Neural crest cell (in vitro differentiated cells): ENCODE measurements at regions not wholly inside any gene's neighbourhood (a gene's known extent, or its start where the extent isn't known, plus 50 kb on each side); places are given as distances from the start of the nearest gene placed in this dataset.
"Not testable (repeated sequence)": the region's sequence is repeated elsewhere in the genome, so short reads cannot be mapped to it uniquely, and the experiment has no call there.

Experiments used
- DNase-seq: peaks from one replicate; pipeline ENCODE4 v3.0.0; 2021; ENCODE audit warnings: low read depth, mixed read lengths, low spot score
- H3K27ac Mint-ChIP-seq: one replicate; pipeline ENCODE4 v1.8.0; 2021; ENCODE audit warnings: mild to moderate bottlenecking, mixed read lengths; ENCODE audit not compliant: unreplicated experiment
- H3K27me3 Mint-ChIP-seq: 2 replicates; pipeline ENCODE4 v1.8.0; 2021; ENCODE audit warnings: low read depth, mild to moderate bottlenecking, mixed read lengths
- H3K36me3 Mint-ChIP-seq: 2 replicates; pipeline ENCODE4 v1.8.0; 2021; ENCODE audit warnings: low read depth, mild to moderate bottlenecking, mixed read lengths
- H3K4me1 Mint-ChIP-seq: 2 replicates; pipeline ENCODE4 v1.8.0; 2021; ENCODE audit warnings: mixed read lengths
- H3K4me3 Mint-ChIP-seq: one replicate; pipeline ENCODE4 v1.8.0; 2021; ENCODE audit warnings: mild to moderate bottlenecking, mixed read lengths
- H3K9me3 Mint-ChIP-seq: 2 replicates; pipeline ENCODE4 v1.8.0; 2021; ENCODE audit warnings: mixed read lengths
- CTCF ChIP-seq: fragments of 200-600 bp; sonication (generic); conservative IDR thresholded peaks from 2 replicates; pipeline ENCODE4 v1.5.0; 2021; ENCODE audit warnings: antibody characterized with exemption, mild to moderate bottlenecking

GRCh38 chr6:169976301-169977081, 225.1 kb downstream of the ERMARD start:
- Mint-ChIP-seq H3K27ac (peak overlapping the region; percentile 45), H3K36me3 (no peaks in the 10 kb centered on the region), H3K27me3 (peaks cover 15% of the 10 kb centered on the region), H3K4me1 (peaks cover 14% of the 10 kb centered on the region), H3K4me3 (no peak overlapping the region), H3K9me3 (no peaks in the 10 kb centered on the region)
- TF ChIP-seq CTCF, result no peak
- no peak for DNase-seq

- DNase-seq, result no peak
- no peaks in the 10 kb centered on the region for H3K36me3 Mint-ChIP-seq
- H3K9me3 Mint-ChIP-seq, result no peaks in the 10 kb centered on the region
- no peak overlapping the region for H3K27ac Mint-ChIP-seq
- TF ChIP-seq CTCF, result no peak
- no peak overlapping the region for H3K4me3 Mint-ChIP-seq
- peaks cover 15% of the 10 kb centered on the region for H3K27me3 Mint-ChIP-seq
- H3K4me1 Mint-ChIP-seq, result peaks cover 14% of the 10 kb centered on the region
Measured at GRCh38 chr6:169975701-169976100, 224.3 kb downstream of the ERMARD start.

- H3K4me3 Mint-ChIP-seq, result no peak overlapping the region
- H3K4me1 Mint-ChIP-seq, result peaks cover 10% of the 10 kb centered on the region
- no peaks in the 10 kb centered on the region for H3K9me3 Mint-ChIP-seq
- H3K27me3 Mint-ChIP-seq, result peaks cover 11% of the 10 kb centered on the region
- no peak for TF ChIP-seq CTCF
- H3K27ac Mint-ChIP-seq, result no peak overlapping the region
- no peak for DNase-seq
- H3K36me3 Mint-ChIP-seq, result no peaks in the 10 kb centered on the region
Measured at GRCh38 chr6:169975286-169975685, 223.9 kb downstream of the ERMARD start.

- no peak for DNase-seq
- peaks cover 3% of the 10 kb centered on the region for H3K4me1 Mint-ChIP-seq
- H3K27ac Mint-ChIP-seq, result no peak overlapping the region
- no peak overlapping the region for H3K4me3 Mint-ChIP-seq
- H3K36me3 Mint-ChIP-seq, result no peaks in the 10 kb centered on the region
- peaks cover 8% of the 10 kb centered on the region for H3K27me3 Mint-ChIP-seq
- TF ChIP-seq CTCF, result no peak
- no peaks in the 10 kb centered on the region for H3K9me3 Mint-ChIP-seq
Measured at GRCh38 chr6:169974663-169975062, 223.2 kb downstream of the ERMARD start.

- H3K9me3 Mint-ChIP-seq, H3K4me1 Mint-ChIP-seq, H3K36me3 Mint-ChIP-seq, H3K27me3 Mint-ChIP-seq, DNase-seq, H3K27ac Mint-ChIP-seq, H3K4me3 Mint-ChIP-seq: not testable (repeated sequence)
Measured at GRCh38 chr6:169973588-169974467, 222.4 kb downstream of the ERMARD start.

GRCh38 chr6:169972736-169973135, 221.3 kb downstream of the ERMARD start:
- Mint-ChIP-seq H3K36me3 (no peaks in the 10 kb centered on the region), H3K4me3 (no peak overlapping the region), H3K27me3 (peaks cover 8% of the 10 kb centered on the region), H3K4me1 (peaks cover 3% of the 10 kb centered on the region), H3K27ac (no peak overlapping the region), H3K9me3 (no peaks in the 10 kb centered on the region)
- no peak for DNase-seq
- TF ChIP-seq CTCF, result no peak
